RCC 7860 (cell line): ENCODE measurements at regions not wholly inside any gene's neighbourhood (a gene's known extent, or its start where the extent isn't known, plus 50 kb on each side); places are given as distances from the start of the nearest gene placed in this dataset.

ENCODE experiments used
- DNase-seq: peaks from one replicate; pipeline ENCODE4 v3.0.0-alpha.2; 2015; ENCODE audit warnings: low spot score
- FAIRE-seq: peaks from 2 replicates; lab custom pipeline; 2012; peaks lifted over from hg19 to GRCh38; lab: Jason Lieb, UNC

DNA sequence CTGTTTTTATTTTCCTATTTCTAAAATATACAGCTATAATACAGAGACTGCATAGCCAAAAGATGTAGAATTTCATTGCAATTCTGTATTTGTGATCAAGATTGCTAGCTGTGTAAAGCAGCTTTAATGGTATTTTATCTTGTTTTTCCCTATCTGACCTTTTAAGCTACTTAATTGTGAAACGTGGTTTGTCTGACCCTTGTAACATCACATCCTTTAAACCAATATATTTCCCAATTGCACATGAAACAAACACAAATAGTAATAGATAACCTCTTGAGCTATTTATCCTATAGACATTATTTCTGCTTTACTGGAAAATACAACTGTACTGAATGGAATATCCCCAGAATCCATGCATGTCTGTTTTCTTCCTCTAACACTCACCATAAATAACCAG, 112.2 kb upstream of the PLPPR4 start:
- FAIRE-seq (no peak), DNase-seq (no peak)

DNA sequence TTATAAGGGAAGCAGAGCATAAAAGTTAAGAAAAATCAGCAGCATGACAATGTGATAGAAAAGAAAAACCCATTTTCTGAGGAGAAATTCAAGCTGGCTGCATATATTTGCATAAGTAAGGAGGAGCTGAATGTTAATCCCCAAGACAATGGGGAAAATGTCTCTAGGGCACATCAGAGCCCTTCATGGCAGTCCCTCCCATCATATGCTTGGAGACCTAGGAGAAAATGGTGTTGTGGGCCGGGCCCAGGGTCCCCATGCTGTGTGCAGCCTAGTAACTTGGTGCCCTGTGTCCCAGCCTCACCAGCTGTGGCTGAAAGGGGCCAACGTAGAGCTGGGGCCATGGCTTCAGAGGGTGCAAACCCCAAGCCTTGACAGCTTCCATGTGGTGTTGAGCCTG, 100.6 kb upstream of the PLPPR4 start:
- FAIRE-seq (no peak), DNase-seq (no peak)

DNA sequence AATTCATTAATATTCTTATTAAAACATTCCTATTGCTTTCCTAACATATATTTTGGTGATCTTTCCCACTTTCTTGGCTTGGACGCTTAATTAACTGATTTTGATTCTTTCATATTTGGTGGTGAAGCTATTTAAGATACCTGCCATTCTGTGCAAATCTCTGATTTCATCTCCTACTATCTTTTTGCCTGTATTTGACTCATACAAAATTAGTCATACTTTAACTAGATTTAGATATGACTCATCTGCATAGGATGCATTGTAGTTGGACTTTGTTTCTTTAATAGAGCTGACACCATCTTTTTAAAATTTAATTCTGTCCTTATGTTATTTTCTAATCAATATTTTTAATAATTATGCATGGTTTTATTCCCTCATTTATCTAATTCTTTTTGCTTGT, 93.8 kb upstream of the PLPPR4 start:
- FAIRE-seq = peak; percentile 97
- DNase-seq = peak; percentile 73

- FAIRE-seq (peak; percentile 77), DNase-seq (no peak)
These were observed 93.0 kb upstream of the PLPPR4 start for GRCh38 chr1:99171184-99171813.

- FAIRE-seq (no peak), DNase-seq (no peak)
These were observed 91.0 kb upstream of the PLPPR4 start for GRCh38 chr1:99173282-99173681.

DNA sequence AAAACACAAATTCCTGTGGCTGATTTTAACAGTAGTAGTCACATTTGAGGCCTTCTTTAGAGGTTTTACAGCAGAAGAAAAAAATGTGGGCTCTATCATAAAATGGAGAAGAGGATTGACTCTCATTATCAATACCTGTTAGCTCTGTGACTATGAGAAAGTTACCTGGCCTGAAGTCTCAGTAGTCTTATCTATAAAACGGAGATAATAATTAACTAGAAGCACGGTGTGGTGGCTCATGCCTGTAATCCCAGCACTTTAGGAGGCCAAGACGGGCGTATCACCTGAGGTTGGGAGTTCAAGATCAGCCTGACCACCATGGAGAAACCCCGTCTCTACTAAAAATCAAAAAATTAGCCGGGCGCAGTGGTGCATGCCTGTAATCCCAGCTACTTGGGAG, 90.4 kb upstream of the PLPPR4 start:
- FAIRE-seq (no peak), DNase-seq (no peak)

GRCh38 chr1:99176753-99177152, 87.5 kb upstream of the PLPPR4 start:
- FAIRE-seq (no peak), DNase-seq (no peak)

- DNase-seq (no peak), FAIRE-seq (peak; percentile 40)
These were observed 86.8 kb upstream of the PLPPR4 start for GRCh38 chr1:99177465-99177864.

DNA sequence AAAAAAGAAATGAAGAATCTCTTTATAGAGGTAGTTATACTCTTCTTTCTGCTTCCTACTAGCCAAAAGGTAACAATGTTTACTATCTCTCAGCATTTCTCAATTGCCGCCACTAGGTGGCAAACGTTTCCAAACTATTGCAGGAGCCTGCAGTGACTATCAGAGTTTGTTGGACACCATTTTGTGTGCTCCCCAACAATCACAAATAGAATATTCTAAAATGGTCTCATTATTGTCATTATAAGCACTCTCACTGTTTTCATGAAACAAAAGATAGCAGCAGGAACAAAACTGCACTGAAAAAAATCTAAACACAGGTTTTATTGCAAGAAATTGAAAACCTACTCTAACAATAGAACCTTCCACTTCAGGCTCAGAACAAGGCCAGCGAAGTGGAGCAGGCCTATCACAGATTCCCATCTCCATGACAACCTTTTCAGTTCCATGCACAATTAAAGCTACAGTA, 83.9 kb upstream of the PLPPR4 start:
- FAIRE-seq (peak; percentile 85), DNase-seq (peak; percentile 62)

GRCh38 chr1:99180915-99181314, 83.4 kb upstream of the PLPPR4 start:
- no peak for DNase-seq
- no peak for FAIRE-seq

DNA sequence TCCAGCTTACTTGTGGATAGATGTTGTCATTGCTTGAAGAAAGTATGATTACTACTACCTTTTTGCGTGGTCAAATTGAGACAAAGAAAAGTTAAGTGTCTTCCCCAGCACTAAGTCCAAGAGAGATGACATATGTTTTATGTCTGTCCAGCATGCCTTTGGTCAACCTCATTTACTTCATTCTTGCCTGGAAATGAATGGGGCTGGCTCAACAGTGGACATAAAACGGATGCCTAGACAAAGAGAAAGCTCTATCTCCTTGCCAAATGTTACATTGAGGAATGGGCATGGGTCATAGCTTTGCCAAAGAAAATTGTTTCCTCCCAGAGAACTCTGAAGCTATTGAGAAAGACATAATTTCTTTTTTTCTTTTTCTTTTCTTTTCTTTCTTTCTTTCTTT, 82.4 kb upstream of the PLPPR4 start:
- FAIRE-seq (no peak), DNase-seq (no peak)

GRCh38 chr1:99185196-99185595, 79.1 kb upstream of the PLPPR4 start:
- FAIRE-seq (no peak), DNase-seq (no peak)

- DNase-seq (no peak), FAIRE-seq (no peak)
These were observed 70.9 kb upstream of the PLPPR4 start for GRCh38 chr1:99193431-99193830.

DNA sequence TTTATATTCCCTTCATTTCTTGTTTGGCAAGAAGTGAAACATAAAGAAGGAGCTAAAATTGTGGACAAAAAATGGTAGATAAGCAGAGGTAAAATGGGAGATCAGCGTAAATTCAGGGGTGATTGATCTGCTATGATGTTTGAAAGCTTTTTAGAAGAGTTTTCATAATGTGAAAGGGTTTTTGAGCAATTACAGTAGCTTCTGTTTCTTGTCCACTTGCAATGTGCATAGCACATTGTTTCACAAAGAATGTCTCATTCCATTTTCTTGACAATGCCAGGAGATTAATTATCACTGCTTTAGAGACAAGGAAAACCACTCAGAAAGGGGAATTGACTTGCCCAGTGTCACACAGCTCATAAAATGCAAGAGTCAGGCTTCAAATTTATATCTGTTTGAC, 65.9 kb upstream of the PLPPR4 start:
- DNase-seq (no peak), FAIRE-seq (no peak)

- DNase-seq = no peak
- FAIRE-seq = no peak
These were observed 57.1 kb upstream of the PLPPR4 start for GRCh38 chr1:99207216-99207615.
